ENCODE measurements at regions not wholly inside any gene's neighbourhood (a gene's known extent, or its start where the extent isn't known, plus 50 kb on each side); places are given as distances from the start of the nearest gene placed in this dataset.
A peak's percentile ranks its signal among the peaks of the same experiment; 100 is the strongest.

DNA sequence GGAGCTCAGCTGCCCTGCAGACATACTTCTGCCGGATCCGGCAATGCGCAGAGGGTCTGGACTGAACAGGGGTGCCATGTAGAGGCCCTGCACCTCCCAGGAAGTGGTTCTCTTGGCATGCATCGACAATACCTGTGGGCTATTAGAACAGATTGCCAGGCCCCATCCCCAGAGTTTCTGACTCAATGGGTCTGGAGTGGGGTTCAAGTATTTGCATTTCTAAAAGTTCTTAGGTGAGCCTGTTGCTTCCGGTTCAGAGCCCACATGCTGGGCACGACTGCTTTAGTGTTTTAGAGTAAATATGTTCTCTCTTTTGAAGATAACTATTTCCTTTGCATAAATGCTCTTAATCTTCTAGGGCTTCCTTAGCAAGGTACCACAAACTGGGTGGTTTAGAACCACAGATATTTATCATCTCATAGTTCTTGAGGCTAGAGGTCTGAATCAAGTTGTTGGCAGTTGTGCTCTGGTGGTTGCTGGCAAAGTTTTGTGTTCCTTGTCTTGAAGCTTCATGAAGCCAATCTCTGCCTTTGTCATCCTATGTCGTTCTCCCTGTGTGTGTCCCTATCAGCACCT, 435.5 kb downstream of the TCERG1L start:
- peaks cover 0 to 3% (median under 1%) of the 10 kb centered on the region in 4 donors for H3K9me3 ChIP-seq (ENCODE audit: control insufficient read depth in 4 of 4, insufficient read depth in 3 of 4, low read length in 3 of 4)
- 58 to 73% methylated on average over 7 of the region's 7 CpGs for WGBS, 2 donors
- TF ChIP-seq, protein P1, sequence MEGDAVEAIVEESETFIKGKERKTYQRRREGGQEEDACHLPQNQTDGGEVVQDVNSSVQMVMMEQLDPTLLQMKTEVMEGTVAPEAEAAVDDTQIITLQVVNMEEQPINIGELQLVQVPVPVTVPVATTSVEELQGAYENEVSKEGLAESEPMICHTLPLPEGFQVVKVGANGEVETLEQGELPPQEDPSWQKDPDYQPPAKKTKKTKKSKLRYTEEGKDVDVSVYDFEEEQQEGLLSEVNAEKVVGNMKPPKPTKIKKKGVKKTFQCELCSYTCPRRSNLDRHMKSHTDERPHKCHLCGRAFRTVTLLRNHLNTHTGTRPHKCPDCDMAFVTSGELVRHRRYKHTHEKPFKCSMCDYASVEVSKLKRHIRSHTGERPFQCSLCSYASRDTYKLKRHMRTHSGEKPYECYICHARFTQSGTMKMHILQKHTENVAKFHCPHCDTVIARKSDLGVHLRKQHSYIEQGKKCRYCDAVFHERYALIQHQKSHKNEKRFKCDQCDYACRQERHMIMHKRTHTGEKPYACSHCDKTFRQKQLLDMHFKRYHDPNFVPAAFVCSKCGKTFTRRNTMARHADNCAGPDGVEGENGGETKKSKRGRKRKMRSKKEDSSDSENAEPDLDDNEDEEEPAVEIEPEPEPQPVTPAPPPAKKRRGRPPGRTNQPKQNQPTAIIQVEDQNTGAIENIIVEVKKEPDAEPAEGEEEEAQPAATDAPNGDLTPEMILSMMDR (IDR thresholded peaks at IDR 0.05; ENCODE audit: control extremely low read depth, extremely low read depth): no peak
- H3K36me3 ChIP-seq (ENCODE audit: control insufficient read depth in 4 of 4, insufficient read depth in 4 of 4, low read length in 4 of 4): no peaks in the 10 kb centered on the region
- no peak for ATAC-seq (ENCODE audit: insufficient read depth, low FRiP score)
- H3K27me3 ChIP-seq (ENCODE audit: control insufficient read depth in 3 of 3, insufficient read depth in 3 of 3, low read length in 2 of 3): no peaks in the 10 kb centered on the region
- peak in 1 of 3 donors; percentile 41 for DNase-seq
- H3K4me1 ChIP-seq (ENCODE audit: control insufficient read depth in 5 of 5, insufficient read depth in 5 of 5, low read length in 5 of 5): no peaks in the 10 kb centered on the region
- H3K27ac ChIP-seq (ENCODE audit: low read depth in 1 of 2, low read length in 1 of 2): no peak overlapping the region
- H3K9ac ChIP-seq (ENCODE audit: insufficient read depth in 1 of 2, low read length in 2 of 2): no peak overlapping the region
- H3K4me3 ChIP-seq: no peak overlapping the region

DNA sequence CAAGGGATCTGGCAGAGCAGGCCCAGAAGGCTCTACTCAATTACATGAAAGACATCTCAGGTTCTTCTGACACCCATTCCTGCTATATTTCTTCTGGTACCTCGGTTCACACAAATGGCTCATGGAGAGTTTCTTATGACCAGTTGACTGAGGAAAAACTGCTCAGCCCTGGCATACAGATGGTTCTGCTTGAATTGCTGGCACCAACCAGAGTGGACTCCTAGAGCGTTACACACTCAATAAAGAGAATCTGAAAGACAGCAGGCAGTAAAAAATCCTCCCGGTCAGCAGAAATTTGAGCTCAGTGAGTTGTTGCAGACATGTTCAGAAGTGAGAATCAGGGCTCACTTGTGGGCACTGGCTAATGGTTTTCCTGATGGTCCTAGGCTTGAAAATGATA, 434.4 kb downstream of the TCERG1L start:
- TF ChIP-seq, protein P1 (IDR thresholded peaks at IDR 0.05; ENCODE audit: control extremely low read depth, extremely low read depth): no peak
- no peaks in the 10 kb centered on the region for H3K36me3 ChIP-seq (ENCODE audit: control insufficient read depth in 4 of 4, insufficient read depth in 4 of 4, low read length in 4 of 4)
- no peaks in the 10 kb centered on the region for H3K27me3 ChIP-seq (ENCODE audit: control insufficient read depth in 3 of 3, insufficient read depth in 3 of 3, low read length in 2 of 3)
- no peak overlapping the region for H3K4me3 ChIP-seq
- WGBS, 2 donors: 82 to 85% methylated on average over 3 of the region's 3 CpGs
- no peaks in the 10 kb centered on the region for H3K4me1 ChIP-seq (ENCODE audit: control insufficient read depth in 5 of 5, insufficient read depth in 5 of 5, low read length in 5 of 5)
- ATAC-seq (ENCODE audit: insufficient read depth, low FRiP score) (no peak), DNase-seq (no peak)
- H3K27ac ChIP-seq (ENCODE audit: low read depth in 1 of 2, low read length in 1 of 2): no peak overlapping the region
- peaks cover 0 to 3% (median under 1%) of the 10 kb centered on the region in 4 donors for H3K9me3 ChIP-seq (ENCODE audit: control insufficient read depth in 4 of 4, insufficient read depth in 3 of 4, low read length in 3 of 4)
- H3K9ac ChIP-seq (ENCODE audit: insufficient read depth in 1 of 2, low read length in 2 of 2): no peak overlapping the region

DNA sequence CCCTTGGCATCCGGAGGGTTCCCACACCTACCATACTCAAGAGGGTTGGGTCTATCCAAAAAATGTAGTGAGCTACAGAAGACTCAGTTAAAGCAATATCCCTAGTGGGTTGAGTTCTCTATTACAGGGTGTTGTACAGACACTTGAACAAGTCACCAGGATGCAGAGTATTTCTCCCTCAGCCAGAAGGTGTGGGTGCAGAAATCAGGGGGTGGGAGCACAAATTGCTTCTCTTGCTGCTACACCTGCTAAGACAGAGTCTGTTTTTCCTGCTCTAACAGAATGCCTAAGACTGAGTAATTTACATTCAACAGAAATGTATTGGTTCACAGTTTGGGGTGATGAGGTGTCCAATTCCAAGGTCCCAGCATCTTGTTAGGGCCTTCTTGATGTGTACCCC, 433.4 kb downstream of the TCERG1L start:
- Histone ChIP-seq H3K9me3 (ENCODE audit: control insufficient read depth in 4 of 4, insufficient read depth in 3 of 4, low read length in 3 of 4) (peaks cover 0 to 2% (median 0%) of the 10 kb centered on the region in 4 donors), H3K4me1 (ENCODE audit: control insufficient read depth in 5 of 5, insufficient read depth in 5 of 5, low read length in 5 of 5) (no peaks in the 10 kb centered on the region), H3K9ac (ENCODE audit: insufficient read depth in 1 of 2, low read length in 2 of 2) (no peak overlapping the region), H3K27me3 (ENCODE audit: control insufficient read depth in 3 of 3, insufficient read depth in 3 of 3, low read length in 2 of 3) (no peaks in the 10 kb centered on the region), H3K36me3 (ENCODE audit: control insufficient read depth in 4 of 4, insufficient read depth in 4 of 4, low read length in 4 of 4) (no peaks in the 10 kb centered on the region), H3K4me3 (no peak overlapping the region), H3K27ac (ENCODE audit: low read depth in 1 of 2, low read length in 1 of 2) (no peak overlapping the region)
- WGBS, 2 donors: 92 to 93% methylated on average over 1 of the region's 1 CpG
- TF ChIP-seq, protein P1 (IDR thresholded peaks at IDR 0.05; ENCODE audit: control extremely low read depth, extremely low read depth): no peak
- DNase-seq: no peak
- ATAC-seq (ENCODE audit: insufficient read depth, low FRiP score): no peak

DNA sequence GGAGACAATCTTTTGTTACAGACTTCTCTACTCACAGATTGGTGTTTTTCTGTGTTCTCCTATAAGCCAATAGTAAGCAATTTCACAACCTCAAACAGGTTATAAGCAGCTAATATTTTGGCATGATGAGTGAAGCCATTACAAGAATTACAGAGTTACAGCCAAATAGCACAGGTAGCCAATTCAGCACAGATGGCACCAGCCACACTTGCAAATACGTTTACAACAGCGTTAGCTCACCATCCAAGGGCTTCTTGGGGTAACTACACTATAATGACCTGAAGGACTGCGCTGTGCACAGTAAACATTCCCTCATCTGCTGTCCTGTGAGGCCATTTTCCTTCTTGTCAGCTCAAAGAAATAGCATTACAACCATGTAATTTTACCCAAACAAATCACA, 428.6 kb downstream of the TCERG1L start:
- no peaks in the 10 kb centered on the region for H3K36me3 ChIP-seq (ENCODE audit: control insufficient read depth in 4 of 4, insufficient read depth in 4 of 4, low read length in 4 of 4)
- H3K27me3 ChIP-seq (ENCODE audit: control insufficient read depth in 3 of 3, insufficient read depth in 3 of 3, low read length in 2 of 3): no peaks in the 10 kb centered on the region
- peaks cover 0 to 4% (median 0%) of the 10 kb centered on the region in 4 donors for H3K9me3 ChIP-seq (ENCODE audit: control insufficient read depth in 4 of 4, insufficient read depth in 3 of 4, low read length in 3 of 4)
- no peak for DNase-seq
- 84 to 85% methylated on average over 3 of the region's 3 CpGs for WGBS, 2 donors
- H3K4me1 ChIP-seq (ENCODE audit: control insufficient read depth in 5 of 5, insufficient read depth in 5 of 5, low read length in 5 of 5): peaks cover 0 to 9% (median 0%) of the 10 kb centered on the region in 5 donors
- TF ChIP-seq, protein P1 (IDR thresholded peaks at IDR 0.05; ENCODE audit: control extremely low read depth, extremely low read depth): no peak
- no peak overlapping the region for H3K27ac ChIP-seq (ENCODE audit: low read depth in 1 of 2, low read length in 1 of 2)
- no peak overlapping the region for H3K9ac ChIP-seq (ENCODE audit: insufficient read depth in 1 of 2, low read length in 2 of 2)
- no peak overlapping the region for H3K4me3 ChIP-seq
- no peak for ATAC-seq (ENCODE audit: insufficient read depth, low FRiP score)
